OCI-LY3 (cell line): ENCODE measurements at regions not wholly inside any gene's neighbourhood (a gene's known extent, or its start where the extent isn't known, plus 50 kb on each side); places are given as distances from the start of the nearest gene placed in this dataset.

Experiments used
- H2AFZ ChIP-seq: fragments of 200-600, 300-600 bp; shearing (Covaris generic); 2 replicates; pipeline ENCODE4 v1.6.0; 2014; ENCODE audit warnings: antibody characterized with exemption, low read depth, low read length
- H3K27ac ChIP-seq: fragments of 200-600, 300-600 bp; sonication (generic); 2 replicates; pipeline ENCODE4 v1.5.1; 2014; ENCODE audit warnings: mild to moderate bottlenecking, low read length, moderate library complexity, mixed read lengths
- H3K27me3 ChIP-seq: fragments of 200-600, 300-600 bp; sonication (generic); 2 replicates; pipeline ENCODE4 v1.6.1; 2014; ENCODE audit warnings: low read depth, low read length, mixed read lengths
- H3K36me3 ChIP-seq: fragments of 200-600, 300-600 bp; sonication (generic); replicated peaks from 2 replicates; pipeline ENCODE3; 2014; ENCODE audit warnings: low read depth, low read length, mixed read lengths
- H3K4me1 ChIP-seq: fragments of 300-600, 200-600 bp; sonication (generic); 2 replicates; pipeline ENCODE4 v1.6.1; 2014; ENCODE audit warnings: low read length, mixed read lengths
- H3K4me2 ChIP-seq: fragments of 200-600, 300-600 bp; sonication (generic); 2 replicates; pipeline ENCODE4 v1.6.1; 2014; ENCODE audit warnings: low read length, mixed read lengths
- H3K4me3 ChIP-seq: fragments of 300-600, 200-600 bp; sonication (generic); 2 replicates; pipeline ENCODE4 v1.5.1; 2014; ENCODE audit warnings: antibody characterized with exemption, mild to moderate bottlenecking, low read length, moderate library complexity
- H3K79me2 ChIP-seq: fragments of 300-600, 200-600 bp; shearing (Covaris generic); 2 replicates; pipeline ENCODE4 v1.6.1; 2014; ENCODE audit warnings: mild to moderate bottlenecking, low read length, mixed read lengths
- H3K9ac ChIP-seq: fragments of 300-600, 200-600 bp; shearing (Covaris generic); 2 replicates; pipeline ENCODE4 v1.6.0; 2014; ENCODE audit warnings: mild to moderate bottlenecking, low read length, moderate library complexity
- H3K9me3 ChIP-seq: fragments of 200-600, 300-600 bp; shearing (Covaris generic); 2 replicates; pipeline ENCODE4 v1.6.1; 2014; ENCODE audit warnings: low read length, mixed read lengths; ENCODE audit not compliant: insufficient read depth
- H4K20me1 ChIP-seq: fragments of 200-600, 300-600 bp; sonication (generic); 2 replicates; pipeline ENCODE4 v1.6.1; 2016; ENCODE audit warnings: low read length, mixed read lengths; ENCODE audit not compliant: insufficient read depth
- EZH2phosphoT487 ChIP-seq: fragments of 200-600 bp; shearing (Covaris generic); IDR thresholded peaks from 2 replicates; pipeline ENCODE4 v1.6.1; 2018; ENCODE audit warnings: antibody characterized with exemption, mixed run types, low read depth
- TF ChIP-seq, protein P1 (sequence below): fragments of 200-600, 300-600 bp; sonication (generic); IDR thresholded peaks from 2 replicates; pipeline ENCODE4 v1.5.1; 2014; ENCODE audit warnings: antibody characterized with exemption, low read length, low read depth

DNA sequence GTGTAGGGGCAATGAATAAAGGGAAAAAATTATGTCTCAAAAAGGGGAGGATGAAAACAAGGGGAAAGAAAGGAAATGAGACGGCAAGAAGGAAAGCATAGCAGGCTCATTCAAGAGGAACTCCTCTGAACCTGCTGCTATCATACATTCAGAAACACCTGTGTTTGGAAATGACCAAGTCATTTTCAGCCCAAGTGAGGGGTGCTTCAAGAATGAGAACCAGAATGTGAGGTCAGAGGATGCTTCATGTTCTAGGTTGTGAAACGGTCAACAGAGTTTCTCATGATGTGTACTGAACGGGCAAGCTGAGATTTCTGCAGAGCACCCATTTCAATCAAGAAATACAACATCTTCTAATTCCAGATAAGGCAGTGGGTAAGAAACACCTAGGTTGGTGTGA is 1367.2 kb upstream of the CELF4 start:
- peaks cover 15% of the 10 kb centered on the region; the same call in 1 of the 2 replicates for H3K4me1 ChIP-seq
- H3K4me3 ChIP-seq: no peak overlapping the region
- no peak overlapping the region for H3K4me2 ChIP-seq
- H3K79me2 ChIP-seq: no peaks in the 10 kb centered on the region
- H3K9ac ChIP-seq: no peak overlapping the region
- H2AFZ ChIP-seq: peak overlapping the region; percentile 37
- H3K36me3 ChIP-seq: peaks cover 29% of the 10 kb centered on the region
- no peaks in the 10 kb centered on the region; the same call in 1 of the 2 replicates for H3K9me3 ChIP-seq
- no peaks in the 10 kb centered on the region for H4K20me1 ChIP-seq
- TF ChIP-seq EZH2phosphoT487: no peak
- TF ChIP-seq, protein P1, sequence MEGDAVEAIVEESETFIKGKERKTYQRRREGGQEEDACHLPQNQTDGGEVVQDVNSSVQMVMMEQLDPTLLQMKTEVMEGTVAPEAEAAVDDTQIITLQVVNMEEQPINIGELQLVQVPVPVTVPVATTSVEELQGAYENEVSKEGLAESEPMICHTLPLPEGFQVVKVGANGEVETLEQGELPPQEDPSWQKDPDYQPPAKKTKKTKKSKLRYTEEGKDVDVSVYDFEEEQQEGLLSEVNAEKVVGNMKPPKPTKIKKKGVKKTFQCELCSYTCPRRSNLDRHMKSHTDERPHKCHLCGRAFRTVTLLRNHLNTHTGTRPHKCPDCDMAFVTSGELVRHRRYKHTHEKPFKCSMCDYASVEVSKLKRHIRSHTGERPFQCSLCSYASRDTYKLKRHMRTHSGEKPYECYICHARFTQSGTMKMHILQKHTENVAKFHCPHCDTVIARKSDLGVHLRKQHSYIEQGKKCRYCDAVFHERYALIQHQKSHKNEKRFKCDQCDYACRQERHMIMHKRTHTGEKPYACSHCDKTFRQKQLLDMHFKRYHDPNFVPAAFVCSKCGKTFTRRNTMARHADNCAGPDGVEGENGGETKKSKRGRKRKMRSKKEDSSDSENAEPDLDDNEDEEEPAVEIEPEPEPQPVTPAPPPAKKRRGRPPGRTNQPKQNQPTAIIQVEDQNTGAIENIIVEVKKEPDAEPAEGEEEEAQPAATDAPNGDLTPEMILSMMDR: no peak
- no peak overlapping the region for H3K27ac ChIP-seq
- H3K27me3 ChIP-seq: no peaks in the 10 kb centered on the region

DNA sequence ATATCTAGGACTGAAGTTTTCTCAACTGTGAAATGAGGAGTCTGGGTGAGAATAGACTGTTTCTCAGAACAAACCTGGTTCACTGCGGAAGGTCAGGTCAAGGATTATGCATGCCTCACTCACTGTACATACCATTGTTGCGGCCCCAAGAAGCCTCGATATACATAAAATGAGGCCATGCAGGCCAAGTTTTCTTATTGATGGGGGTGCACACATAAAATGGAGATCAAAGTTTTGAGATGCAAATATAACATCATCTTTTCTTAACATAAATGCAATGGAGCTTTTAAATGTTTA is 1366.1 kb upstream of the CELF4 start:
- no peak overlapping the region for H3K4me2 ChIP-seq
- no peaks in the 10 kb centered on the region; the same call in 1 of the 2 replicates for H3K9me3 ChIP-seq
- H3K4me3 ChIP-seq: no peak overlapping the region
- H3K27me3 ChIP-seq: no peaks in the 10 kb centered on the region
- no peak overlapping the region for H3K27ac ChIP-seq
- peaks cover 15% of the 10 kb centered on the region; the same call in 1 of the 2 replicates for H3K4me1 ChIP-seq
- no peak overlapping the region for H3K9ac ChIP-seq
- H3K79me2 ChIP-seq: no peaks in the 10 kb centered on the region
- TF ChIP-seq EZH2phosphoT487: no peak
- TF ChIP-seq, protein P1: no peak
- no peak overlapping the region for H2AFZ ChIP-seq
- H3K36me3 ChIP-seq: peaks cover 23% of the 10 kb centered on the region
- no peaks in the 10 kb centered on the region for H4K20me1 ChIP-seq

DNA sequence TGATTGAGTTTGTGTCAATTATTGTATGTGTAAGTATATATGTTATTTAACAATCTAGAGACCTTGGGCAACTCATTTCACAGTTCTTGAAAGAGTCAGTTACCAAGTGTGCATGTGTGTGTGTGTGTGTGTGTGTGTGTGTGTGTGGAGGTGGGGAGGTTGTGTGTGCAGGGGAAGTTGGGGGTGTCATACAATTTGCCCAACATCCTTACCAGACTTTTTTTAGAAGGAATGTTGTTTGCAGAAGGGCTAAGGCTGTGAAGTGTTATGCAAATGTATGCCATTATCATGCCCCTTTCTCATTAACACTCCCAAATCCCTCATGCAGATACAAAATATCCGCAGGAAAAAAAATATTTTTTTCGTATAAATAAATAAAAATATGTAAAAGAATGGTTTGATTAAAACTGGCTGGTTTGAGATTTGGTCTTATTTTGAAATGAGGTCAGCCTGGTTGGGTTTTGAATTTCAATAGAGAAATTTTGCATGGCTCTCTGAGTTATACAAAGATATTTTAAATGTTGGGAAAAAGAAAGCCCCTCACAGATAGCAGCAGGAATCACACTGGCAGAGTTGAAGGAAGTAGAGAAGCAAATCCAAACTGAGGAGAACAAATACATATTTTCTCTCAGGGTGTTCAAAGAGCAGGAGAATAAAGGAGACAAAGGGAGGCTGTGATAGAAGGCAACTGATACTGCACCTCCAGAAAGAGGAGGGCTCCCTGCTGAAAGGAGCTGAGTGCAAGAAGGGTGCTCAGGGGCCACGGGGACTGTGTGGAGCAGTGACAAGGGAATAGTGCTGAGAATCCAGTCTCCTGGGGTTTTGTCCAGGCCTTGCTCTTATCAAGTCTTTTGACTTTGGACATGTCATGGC is 1365.5 kb upstream of the CELF4 start:
- Histone ChIP-seq H4K20me1 (no peaks in the 10 kb centered on the region), H3K4me2 (no peak overlapping the region), H3K4me3 (no peak overlapping the region), H3K27me3 (no peaks in the 10 kb centered on the region), H3K27ac (no peak overlapping the region), H3K9me3 (no peaks in the 10 kb centered on the region; the same call in 1 of the 2 replicates), H3K79me2 (no peaks in the 10 kb centered on the region), H3K9ac (no peak overlapping the region), H2AFZ (no peak overlapping the region; the same call in 1 of the 2 replicates), H3K36me3 (peaks cover 22% of the 10 kb centered on the region), H3K4me1 (peaks cover 15% of the 10 kb centered on the region; the same call in 1 of the 2 replicates)
- TF ChIP-seq, protein P1: no peak
- no peak for TF ChIP-seq EZH2phosphoT487

DNA sequence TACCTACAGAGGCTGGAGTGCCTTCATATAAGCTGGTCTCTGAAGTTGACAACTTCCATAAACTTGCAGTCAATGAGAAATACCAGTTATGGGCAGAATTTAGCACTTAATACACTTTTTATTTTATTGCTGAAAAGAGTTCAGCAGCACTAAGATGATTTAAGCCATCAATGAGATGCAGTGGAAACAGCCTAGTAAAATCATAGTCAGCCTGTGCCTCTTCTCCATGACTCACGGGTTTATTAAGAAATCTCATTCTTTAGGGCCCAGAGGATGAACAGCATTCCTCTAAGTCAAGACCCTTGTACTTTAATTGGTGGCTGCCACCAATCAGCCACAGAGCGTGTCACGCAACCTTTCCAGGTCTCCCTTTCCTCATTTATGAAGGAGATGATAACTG is 1357.9 kb upstream of the CELF4 start:
- H3K79me2 ChIP-seq: no peaks in the 10 kb centered on the region
- no peak overlapping the region for H3K27ac ChIP-seq
- H3K27me3 ChIP-seq: no peaks in the 10 kb centered on the region
- H4K20me1 ChIP-seq: no peaks in the 10 kb centered on the region
- H2AFZ ChIP-seq: no peak overlapping the region
- H3K4me2 ChIP-seq: no peak overlapping the region
- no peak overlapping the region for H3K9ac ChIP-seq
- H3K9me3 ChIP-seq: no peaks in the 10 kb centered on the region
- no peaks in the 10 kb centered on the region for H3K4me1 ChIP-seq
- no peaks in the 10 kb centered on the region for H3K36me3 ChIP-seq
- no peak overlapping the region for H3K4me3 ChIP-seq
- TF ChIP-seq, protein P1: no peak
- no peak for TF ChIP-seq EZH2phosphoT487
